ENCODE measurements at regions not wholly inside any gene's neighbourhood (a gene's known extent, or its start where the extent isn't known, plus 50 kb on each side); places are given as distances from the start of the nearest gene placed in this dataset.
A peak's percentile ranks its signal among the peaks of the same experiment; 100 is the strongest.

DNA sequence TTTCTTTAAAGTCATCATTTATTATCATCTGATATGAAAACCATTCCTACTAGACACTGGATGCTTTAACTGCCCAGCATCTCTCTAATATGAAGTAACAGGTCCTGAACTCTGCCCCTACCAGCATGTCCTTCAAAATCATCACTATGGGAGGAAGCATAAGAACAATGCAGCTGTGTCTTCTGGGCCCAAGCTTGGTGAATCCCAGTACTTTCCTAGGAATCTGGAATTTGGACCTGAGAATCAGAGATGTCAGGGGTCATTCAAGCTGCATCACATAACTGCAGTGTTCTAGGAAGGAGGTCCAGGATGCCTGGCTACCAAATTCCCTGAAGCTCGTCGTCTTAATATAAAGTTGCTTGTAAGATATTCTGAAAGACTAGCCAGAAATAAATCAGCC lies 182.7 kb downstream of the AHR start:
- no peaks in the 10 kb centered on the region for H3K27me3 Mint-ChIP-seq
- no peak for ATAC-seq (replicated peaks)

GRCh38 chr7:17485368-17485767 lies 186.9 kb downstream of the AHR start:
- no peaks in the 10 kb centered on the region for H3K27me3 Mint-ChIP-seq
- H3K4me1 Mint-ChIP-seq = no peaks in the 10 kb centered on the region
- H3K36me3 Mint-ChIP-seq (ENCODE audit: low read depth) = no peaks in the 10 kb centered on the region
- no peak overlapping the region for H3K27ac Mint-ChIP-seq
- no peak for ATAC-seq (replicated peaks)
- no peak overlapping the region for H3K4me3 Mint-ChIP-seq
- no peaks in the 10 kb centered on the region for H3K9me3 Mint-ChIP-seq

More for the DNA sequence above, 182.7 kb downstream of the AHR start:
- Mint-ChIP-seq H3K4me1 (no peaks in the 10 kb centered on the region), H3K27ac (no peak overlapping the region), H3K4me3 (no peak overlapping the region), H3K36me3 (ENCODE audit: low read depth) (no peaks in the 10 kb centered on the region), H3K9me3 (no peaks in the 10 kb centered on the region)

GRCh38 chr7:17485904-17486303 lies 187.5 kb downstream of the AHR start:
- Mint-ChIP-seq H3K9me3 (no peaks in the 10 kb centered on the region), H3K36me3 (ENCODE audit: low read depth) (no peaks in the 10 kb centered on the region), H3K4me3 (no peak overlapping the region), H3K27ac (no peak overlapping the region), H3K4me1 (no peaks in the 10 kb centered on the region), H3K27me3 (no peaks in the 10 kb centered on the region)
- no peak for ATAC-seq (replicated peaks)

GRCh38 chr7:17486835-17487234 lies 188.4 kb downstream of the AHR start:
- Mint-ChIP-seq H3K36me3 (ENCODE audit: low read depth) (no peaks in the 10 kb centered on the region), H3K27me3 (no peaks in the 10 kb centered on the region), H3K9me3 (no peaks in the 10 kb centered on the region), H3K4me1 (no peaks in the 10 kb centered on the region), H3K27ac (no peak overlapping the region), H3K4me3 (no peak overlapping the region)
- ATAC-seq (replicated peaks) = no peak

DNA sequence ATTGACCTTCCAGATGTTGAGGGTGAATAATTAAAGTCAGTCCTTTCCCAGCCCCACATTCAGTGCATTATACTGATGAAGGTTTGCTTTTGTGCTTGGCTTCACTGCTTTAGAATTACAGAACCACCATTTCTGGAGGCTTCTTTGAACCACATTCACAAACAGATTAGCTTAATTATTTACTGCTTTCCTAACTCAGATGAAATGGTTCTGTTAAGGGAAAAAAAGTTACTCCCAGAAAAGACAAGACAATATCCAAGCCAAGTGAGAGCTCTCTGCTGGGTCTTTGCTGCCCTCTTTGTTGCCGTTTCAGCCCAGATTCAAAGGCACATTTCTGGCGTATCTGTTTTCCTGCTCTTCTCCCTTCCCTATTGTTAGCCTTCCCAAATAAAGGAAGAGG lies 188.9 kb downstream of the AHR start:
- Mint-ChIP-seq H3K27ac (no peak overlapping the region), H3K4me3 (no peak overlapping the region), H3K36me3 (ENCODE audit: low read depth) (no peaks in the 10 kb centered on the region), H3K9me3 (no peaks in the 10 kb centered on the region), H3K4me1 (peaks cover 3% of the 10 kb centered on the region), H3K27me3 (peaks cover 2% of the 10 kb centered on the region)
- no peak for ATAC-seq (replicated peaks)

DNA sequence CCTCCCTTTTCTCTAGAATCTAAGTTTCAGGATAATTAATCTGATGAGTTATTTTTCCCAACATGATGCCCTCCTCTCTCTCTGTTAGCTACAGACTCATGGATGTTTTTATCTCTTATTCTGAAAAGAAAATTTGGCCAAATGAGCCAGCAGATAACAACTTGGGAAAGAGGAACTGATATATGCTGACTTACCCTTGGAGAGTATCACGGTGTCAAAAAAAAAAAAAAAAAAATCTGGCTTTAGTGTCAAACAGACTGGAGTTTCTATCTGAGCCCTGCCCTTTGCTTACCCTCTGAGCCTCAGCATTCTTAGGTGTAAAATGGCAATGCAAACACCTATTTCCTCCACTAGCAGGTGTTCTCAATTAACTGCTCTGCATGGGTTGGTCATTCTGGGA lies 190.4 kb downstream of the AHR start:
- H3K36me3 Mint-ChIP-seq (ENCODE audit: low read depth) = no peaks in the 10 kb centered on the region
- ATAC-seq (replicated peaks) = no peak
- peaks cover 5% of the 10 kb centered on the region for H3K4me1 Mint-ChIP-seq
- H3K27me3 Mint-ChIP-seq = peaks cover 2% of the 10 kb centered on the region
- no peak overlapping the region for H3K27ac Mint-ChIP-seq
- no peak overlapping the region for H3K4me3 Mint-ChIP-seq
- H3K9me3 Mint-ChIP-seq = no peaks in the 10 kb centered on the region

DNA sequence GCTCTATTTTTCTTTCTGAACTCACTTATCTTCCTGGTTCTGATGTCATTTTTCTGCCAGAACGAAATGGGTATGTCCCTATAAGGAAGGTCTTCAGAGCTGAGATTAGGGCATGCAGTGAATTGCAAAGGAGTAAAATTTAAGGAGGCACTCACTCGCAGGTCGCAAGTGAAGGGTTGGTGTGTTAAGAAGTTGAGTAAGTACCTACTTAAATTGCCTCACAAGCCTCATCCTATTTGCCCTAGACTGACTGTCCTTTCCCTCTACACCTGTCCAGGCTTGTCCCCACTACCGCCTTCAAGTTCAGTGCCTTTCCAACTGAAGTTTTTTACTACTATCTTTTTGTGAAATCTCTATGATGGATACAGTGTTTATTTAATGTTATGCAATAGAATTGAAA lies 191.5 kb downstream of the AHR start:
- peaks cover 2% of the 10 kb centered on the region for H3K27me3 Mint-ChIP-seq
- H3K36me3 Mint-ChIP-seq (ENCODE audit: low read depth) = no peaks in the 10 kb centered on the region
- peaks cover 5% of the 10 kb centered on the region for H3K4me1 Mint-ChIP-seq
- no peaks in the 10 kb centered on the region for H3K9me3 Mint-ChIP-seq
- H3K27ac Mint-ChIP-seq = no peak overlapping the region
- no peak overlapping the region for H3K4me3 Mint-ChIP-seq
- ATAC-seq (replicated peaks) = no peak

DNA sequence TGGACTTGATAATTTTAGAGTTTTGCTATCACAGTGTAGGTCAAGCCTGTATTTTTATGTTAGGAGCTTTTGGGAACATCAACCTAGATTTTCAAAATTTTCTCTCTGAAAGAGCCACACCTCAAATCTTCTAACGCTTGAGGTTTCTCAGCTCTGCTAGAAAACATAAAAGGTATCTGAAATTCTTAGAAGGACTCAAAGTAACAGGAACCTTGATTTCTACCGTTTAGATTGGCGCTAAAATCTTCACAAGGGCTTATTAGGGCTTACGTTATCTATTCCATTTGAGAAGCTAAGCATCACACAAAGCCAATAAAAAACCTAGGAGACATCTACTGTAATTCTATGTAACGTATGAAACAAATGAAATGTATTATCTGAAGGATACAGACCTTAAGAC lies 192.4 kb downstream of the AHR start:
- no peaks in the 10 kb centered on the region for H3K36me3 Mint-ChIP-seq (ENCODE audit: low read depth)
- H3K27ac Mint-ChIP-seq = no peak overlapping the region
- H3K4me1 Mint-ChIP-seq = peaks cover 5% of the 10 kb centered on the region
- no peak overlapping the region for H3K4me3 Mint-ChIP-seq
- ATAC-seq (replicated peaks) = no peak
- H3K9me3 Mint-ChIP-seq = no peaks in the 10 kb centered on the region
- H3K27me3 Mint-ChIP-seq = peaks cover 2% of the 10 kb centered on the region

DNA sequence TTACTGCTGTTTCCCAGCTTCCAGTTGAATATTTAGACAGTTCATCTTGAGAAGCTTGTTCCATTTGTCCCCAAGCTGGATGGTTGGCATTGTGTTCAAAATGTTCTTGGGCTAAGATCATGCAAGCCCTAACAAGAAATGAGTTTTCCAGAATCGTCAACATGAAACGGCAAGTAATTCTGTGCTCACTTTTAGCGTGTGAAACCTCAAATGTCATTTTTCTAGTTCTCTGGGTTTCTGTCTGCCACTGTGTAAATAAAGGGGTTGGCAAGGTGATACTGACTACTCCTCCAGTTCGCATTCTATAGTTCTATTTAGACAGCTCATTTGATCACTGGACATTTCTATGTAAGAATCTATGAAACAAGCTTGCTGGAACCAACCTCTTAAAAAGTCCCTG lies 194.0 kb downstream of the AHR start:
- peak overlapping the region; percentile 66 for H3K27ac Mint-ChIP-seq
- no peak overlapping the region for H3K4me3 Mint-ChIP-seq
- H3K36me3 Mint-ChIP-seq (ENCODE audit: low read depth) = no peaks in the 10 kb centered on the region
- peaks cover 2% of the 10 kb centered on the region for H3K27me3 Mint-ChIP-seq
- H3K9me3 Mint-ChIP-seq = no peaks in the 10 kb centered on the region
- peak; percentile 91 for ATAC-seq (replicated peaks)
- peaks cover 5% of the 10 kb centered on the region for H3K4me1 Mint-ChIP-seq

GRCh38 chr7:17493446-17493845 lies 195.0 kb downstream of the AHR start:
- H3K27me3 Mint-ChIP-seq = peaks cover 2% of the 10 kb centered on the region
- no peaks in the 10 kb centered on the region for H3K9me3 Mint-ChIP-seq
- no peak overlapping the region for H3K27ac Mint-ChIP-seq
- peaks cover 5% of the 10 kb centered on the region for H3K4me1 Mint-ChIP-seq
- no peak for ATAC-seq (replicated peaks)
- no peaks in the 10 kb centered on the region for H3K36me3 Mint-ChIP-seq (ENCODE audit: low read depth)
- no peak overlapping the region for H3K4me3 Mint-ChIP-seq

- ATAC-seq (replicated peaks) = peak; percentile 18
Measured at GRCh38 chr7:17495655-17496394, 197.4 kb downstream of the AHR start.

GRCh38 chr7:17497136-17497535 lies 198.7 kb downstream of the AHR start:
- Mint-ChIP-seq H3K4me3 (no peak overlapping the region), H3K36me3 (ENCODE audit: low read depth) (no peaks in the 10 kb centered on the region), H3K27ac (no peak overlapping the region), H3K4me1 (peaks cover 4% of the 10 kb centered on the region), H3K27me3 (peaks cover 6% of the 10 kb centered on the region), H3K9me3 (no peaks in the 10 kb centered on the region)
- ATAC-seq (replicated peaks) = no peak

More at GRCh38 chr7:17495655-17496394, 197.4 kb downstream of the AHR start:
- no peak overlapping the region for H3K4me3 Mint-ChIP-seq
- H3K27me3 Mint-ChIP-seq = peaks cover 7% of the 10 kb centered on the region
- no peaks in the 10 kb centered on the region for H3K9me3 Mint-ChIP-seq
- H3K4me1 Mint-ChIP-seq = peaks cover 5% of the 10 kb centered on the region
- H3K36me3 Mint-ChIP-seq (ENCODE audit: low read depth) = no peaks in the 10 kb centered on the region
- no peak overlapping the region for H3K27ac Mint-ChIP-seq

- Mint-ChIP-seq H3K9me3 (no peaks in the 10 kb centered on the region), H3K36me3 (ENCODE audit: low read depth) (no peaks in the 10 kb centered on the region), H3K4me3 (no peak overlapping the region), H3K4me1 (no peaks in the 10 kb centered on the region), H3K27me3 (peaks cover 5% of the 10 kb centered on the region), H3K27ac (no peak overlapping the region)
- no peak for ATAC-seq (replicated peaks)
Measured at GRCh38 chr7:17497549-17498167, 199.2 kb downstream of the AHR start.

DNA sequence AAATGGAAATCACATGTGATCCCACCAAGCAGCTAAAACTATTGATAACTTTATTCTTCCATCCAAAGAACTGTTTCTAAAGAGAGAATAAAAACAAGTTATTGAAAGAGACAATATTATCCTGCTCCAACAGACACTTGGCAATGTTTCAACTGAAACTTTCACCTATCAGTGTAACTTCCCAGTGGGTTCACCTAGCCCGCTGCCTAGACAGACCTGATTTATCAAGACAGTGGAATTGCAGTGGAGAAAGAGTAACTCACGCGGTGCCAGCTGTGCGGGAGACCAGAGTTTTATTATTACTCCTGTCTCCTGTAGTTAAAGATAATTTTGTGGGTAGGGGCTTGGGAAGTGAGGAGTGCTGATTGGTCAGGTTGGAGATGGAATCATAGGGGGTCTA lies 199.8 kb downstream of the AHR start:
- Mint-ChIP-seq H3K27ac (no peak overlapping the region), H3K27me3 (peaks cover 5% of the 10 kb centered on the region), H3K36me3 (ENCODE audit: low read depth) (no peaks in the 10 kb centered on the region), H3K4me3 (no peak overlapping the region), H3K4me1 (no peaks in the 10 kb centered on the region), H3K9me3 (no peaks in the 10 kb centered on the region)
- ATAC-seq (replicated peaks) = no peak

- no peaks in the 10 kb centered on the region for H3K36me3 Mint-ChIP-seq (ENCODE audit: low read depth)
- H3K27me3 Mint-ChIP-seq = peaks cover 5% of the 10 kb centered on the region
- H3K4me3 Mint-ChIP-seq = no peak overlapping the region
- no peak for ATAC-seq (replicated peaks)
- H3K4me1 Mint-ChIP-seq = no peaks in the 10 kb centered on the region
- no peaks in the 10 kb centered on the region for H3K9me3 Mint-ChIP-seq
- H3K27ac Mint-ChIP-seq = no peak overlapping the region
Measured at GRCh38 chr7:17500736-17501135, 202.3 kb downstream of the AHR start.

Data from activated T-helper 17 cell treated with anti-CD3 and anti-CD28 coated beads, Interleukin-2, amount 50 U/mL, for 72 hours (primary cell).